ENCODE measurements at regions not wholly inside any gene's neighbourhood (a gene's known extent, or its start where the extent isn't known, plus 50 kb on each side); places are given as distances from the start of the nearest gene placed in this dataset.

DNA sequence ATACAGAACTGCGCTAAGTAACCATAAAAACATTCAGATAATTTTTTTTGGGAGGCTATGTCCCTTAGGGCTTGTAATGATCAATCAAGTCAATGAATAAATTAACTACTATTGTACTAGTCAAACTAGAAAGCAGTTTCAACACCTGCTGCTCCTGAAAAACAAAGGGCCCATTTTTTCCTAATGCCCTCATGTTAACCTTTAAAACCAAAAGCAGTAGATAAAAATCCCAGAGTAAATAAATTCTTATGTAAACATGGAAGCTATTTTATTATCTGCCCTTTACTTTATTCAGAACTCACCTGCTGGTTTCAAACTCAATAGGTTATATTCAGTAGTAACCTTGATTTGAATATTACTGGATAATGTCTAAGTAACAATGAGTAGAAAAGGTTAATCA is 159.5 kb upstream of the STARD13 start:
- no peak for DNase-seq (ENCODE audit: low spot score in 2 of 2)
- H3K4me1 ChIP-seq: peaks cover 0 to 16% (median 4%) of the 10 kb centered on the region in 4 donors
- TF ChIP-seq, protein P1, sequence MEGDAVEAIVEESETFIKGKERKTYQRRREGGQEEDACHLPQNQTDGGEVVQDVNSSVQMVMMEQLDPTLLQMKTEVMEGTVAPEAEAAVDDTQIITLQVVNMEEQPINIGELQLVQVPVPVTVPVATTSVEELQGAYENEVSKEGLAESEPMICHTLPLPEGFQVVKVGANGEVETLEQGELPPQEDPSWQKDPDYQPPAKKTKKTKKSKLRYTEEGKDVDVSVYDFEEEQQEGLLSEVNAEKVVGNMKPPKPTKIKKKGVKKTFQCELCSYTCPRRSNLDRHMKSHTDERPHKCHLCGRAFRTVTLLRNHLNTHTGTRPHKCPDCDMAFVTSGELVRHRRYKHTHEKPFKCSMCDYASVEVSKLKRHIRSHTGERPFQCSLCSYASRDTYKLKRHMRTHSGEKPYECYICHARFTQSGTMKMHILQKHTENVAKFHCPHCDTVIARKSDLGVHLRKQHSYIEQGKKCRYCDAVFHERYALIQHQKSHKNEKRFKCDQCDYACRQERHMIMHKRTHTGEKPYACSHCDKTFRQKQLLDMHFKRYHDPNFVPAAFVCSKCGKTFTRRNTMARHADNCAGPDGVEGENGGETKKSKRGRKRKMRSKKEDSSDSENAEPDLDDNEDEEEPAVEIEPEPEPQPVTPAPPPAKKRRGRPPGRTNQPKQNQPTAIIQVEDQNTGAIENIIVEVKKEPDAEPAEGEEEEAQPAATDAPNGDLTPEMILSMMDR (IDR thresholded peaks at IDR 0.05): no peak
- no peak for TF ChIP-seq POLR2A (IDR thresholded peaks at IDR 0.05)
- TF ChIP-seq EP300 (IDR thresholded peaks at IDR 0.05): no peak
- no peak overlapping the region for H3K4me3 ChIP-seq
- no peaks in the 10 kb centered on the region for H3K27me3 ChIP-seq
- H3K9me3 ChIP-seq: no peaks in the 10 kb centered on the region
- H3K36me3 ChIP-seq: no peaks in the 10 kb centered on the region
- no peak overlapping the region for H3K27ac ChIP-seq
- 94 to 100% methylated on average over 1 of the region's 1 CpG for WGBS, 2 donors

DNA sequence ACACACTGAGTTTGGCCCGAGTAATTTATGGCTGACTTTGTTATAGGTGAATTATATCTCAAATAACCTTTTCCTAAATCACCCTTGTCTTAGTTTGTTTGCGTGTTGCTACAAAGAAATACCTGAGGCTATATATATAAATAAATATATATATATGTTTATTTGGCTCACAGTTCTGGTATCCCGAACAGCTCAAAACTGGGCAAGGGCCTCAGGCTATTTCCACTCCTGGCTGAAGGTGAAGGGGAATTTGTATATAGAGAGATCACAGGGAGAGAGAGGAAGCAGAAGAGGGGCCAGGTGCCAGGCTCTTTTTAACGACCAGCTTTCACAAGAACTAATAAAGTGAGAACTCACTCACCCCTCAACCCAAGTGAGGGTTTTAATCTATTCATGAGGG is 159.9 kb upstream of the STARD13 start:
- Histone ChIP-seq H3K27ac (no peak overlapping the region), H3K36me3 (no peaks in the 10 kb centered on the region), H3K27me3 (no peaks in the 10 kb centered on the region), H3K9me3 (no peaks in the 10 kb centered on the region), H3K4me1 (peaks cover 0 to 16% (median 4%) of the 10 kb centered on the region in 4 donors), H3K4me3 (no peak overlapping the region)
- TF ChIP-seq EP300 (IDR thresholded peaks at IDR 0.05): no peak
- no peak for TF ChIP-seq POLR2A (IDR thresholded peaks at IDR 0.05)
- TF ChIP-seq, protein P1 (IDR thresholded peaks at IDR 0.05): no peak
- 77 to 79% methylated on average over 4 of the region's 4 CpGs for WGBS, 2 donors
- no peak for DNase-seq (ENCODE audit: low spot score in 2 of 2)

DNA sequence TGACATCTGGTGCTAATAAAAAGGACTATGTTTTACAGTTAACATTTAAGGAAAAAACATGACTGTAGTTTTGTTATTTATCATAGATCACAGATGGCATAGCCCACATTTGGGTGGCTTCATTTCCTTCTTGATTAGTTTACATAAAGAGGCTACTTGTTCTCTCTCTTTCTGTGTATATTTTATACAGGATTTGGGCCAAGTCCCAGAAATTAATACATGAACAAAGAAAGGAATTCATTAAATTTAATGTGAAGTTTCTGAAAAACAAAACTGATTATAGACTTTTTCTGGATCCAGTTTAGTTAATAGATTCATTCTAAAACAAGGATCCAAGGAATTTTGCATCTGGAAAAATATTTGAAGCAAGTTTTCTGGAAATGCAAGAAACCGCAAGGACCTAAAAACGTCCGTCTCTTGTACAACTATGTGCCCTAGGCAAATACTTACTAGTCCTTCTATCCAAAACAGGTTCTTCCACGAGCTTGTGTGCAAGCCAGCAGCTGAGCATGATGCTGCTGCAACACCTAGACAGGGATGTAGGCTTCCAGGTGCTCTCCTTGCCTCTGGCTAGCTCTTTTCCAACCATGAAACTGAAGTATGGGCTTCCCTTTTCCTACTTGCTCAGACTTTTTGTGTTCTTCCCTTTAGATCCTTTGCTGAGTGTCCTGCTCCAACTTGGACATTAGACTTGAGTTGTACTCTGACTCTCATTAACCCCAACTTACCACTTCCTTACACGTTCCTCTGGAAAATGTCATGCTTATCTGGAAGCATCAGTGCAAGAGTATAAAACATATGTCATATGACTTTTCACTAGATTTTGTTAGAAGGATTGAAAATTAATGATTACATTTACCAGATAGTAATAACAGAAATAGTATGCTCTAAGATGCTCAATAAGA is 161.5 kb upstream of the STARD13 start:
- Histone ChIP-seq H3K27ac (peak overlapping the region in 3 of 4 donors; percentile 22 to 38 (median 37)), H3K27me3 (no peaks in the 10 kb centered on the region), H3K4me1 (peaks cover 0 to 16% (median 4%) of the 10 kb centered on the region in 4 donors), H3K4me3 (no peak overlapping the region), H3K9me3 (no peaks in the 10 kb centered on the region), H3K36me3 (no peaks in the 10 kb centered on the region)
- DNase-seq (ENCODE audit: low spot score in 2 of 2): no peak
- WGBS, 2 donors: 35 to 37% methylated on average over 5 of the region's 5 CpGs
- TF ChIP-seq, protein P1 (IDR thresholded peaks at IDR 0.05): no peak

DNA sequence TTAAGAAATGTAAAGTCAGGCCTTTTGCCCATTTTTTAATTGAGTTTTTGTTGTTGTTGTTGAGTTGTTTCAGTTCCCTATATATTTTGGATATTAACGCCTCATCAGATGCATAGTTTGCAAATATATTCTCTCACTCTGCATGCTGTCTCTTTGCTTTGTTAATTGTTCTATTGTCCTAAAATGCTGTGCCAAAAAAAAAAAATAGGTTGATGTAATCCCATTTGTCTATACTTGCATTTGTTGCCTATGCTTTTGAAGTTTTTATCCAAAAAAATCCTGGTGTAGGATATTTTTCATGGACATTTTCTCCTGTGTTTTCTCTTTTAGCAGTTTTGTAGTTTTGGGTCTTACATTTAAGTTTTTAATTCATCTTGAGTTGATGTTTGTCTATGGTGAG is 163.3 kb upstream of the STARD13 start:
- no peak for DNase-seq (ENCODE audit: low spot score in 2 of 2)
- Histone ChIP-seq H3K4me3 (no peak overlapping the region), H3K4me1 (peaks cover 0 to 17% (median 4%) of the 10 kb centered on the region in 4 donors), H3K27ac (no peak overlapping the region), H3K36me3 (no peaks in the 10 kb centered on the region), H3K27me3 (no peaks in the 10 kb centered on the region), H3K9me3 (no peaks in the 10 kb centered on the region)
- TF ChIP-seq, protein P1 (IDR thresholded peaks at IDR 0.05): no peak
- TF ChIP-seq EP300 (IDR thresholded peaks at IDR 0.05) (no peak), POLR2A (IDR thresholded peaks at IDR 0.05) (no peak)
- 85 to 88% methylated on average over 1 of the region's 1 CpG for WGBS, 2 donors

DNA sequence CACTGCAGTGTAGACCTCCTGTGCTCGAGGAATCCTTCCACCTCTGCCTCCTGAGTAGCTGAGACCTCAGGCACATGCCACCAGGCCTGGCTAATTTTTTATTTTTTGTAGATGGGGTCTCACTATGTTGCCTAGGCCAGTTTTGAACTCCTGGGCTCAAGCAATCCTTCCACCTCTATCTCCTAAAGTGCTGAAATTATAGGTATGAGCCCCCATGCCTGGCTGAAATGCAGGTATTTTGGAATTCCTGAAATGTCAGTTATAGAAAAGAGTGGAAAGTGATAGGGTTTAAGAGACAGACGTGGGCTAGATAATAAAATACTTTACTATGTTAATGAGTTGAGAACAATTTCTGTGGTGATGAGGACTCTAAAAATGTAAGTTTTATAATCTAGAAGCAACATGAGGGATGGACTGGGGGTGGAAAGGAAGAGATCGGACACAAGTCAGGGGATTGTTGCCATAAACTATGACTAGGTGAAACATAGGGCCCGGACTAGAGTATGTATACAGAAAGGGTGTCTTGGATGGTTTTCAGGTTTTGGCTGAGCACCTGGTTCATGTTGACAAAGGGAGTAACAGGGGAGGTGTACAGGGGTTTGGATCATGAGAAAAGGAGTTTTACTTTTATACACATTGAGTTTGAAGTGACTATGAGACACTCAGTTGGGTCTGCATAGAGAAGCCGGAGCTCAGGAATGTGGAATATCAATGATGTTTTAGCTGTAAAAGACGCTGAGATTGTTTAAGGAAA is 165.6 kb upstream of the STARD13 start:
- peaks cover 0 to 2% (median 0%) of the 10 kb centered on the region in 4 donors for H3K9me3 ChIP-seq
- no peaks in the 10 kb centered on the region for H3K27me3 ChIP-seq
- H3K4me3 ChIP-seq: no peak overlapping the region
- no peak overlapping the region for H3K27ac ChIP-seq
- WGBS, 2 donors: 90 to 95% methylated on average over 6 of the region's 6 CpGs
- TF ChIP-seq EP300 (IDR thresholded peaks at IDR 0.05) (no peak), POLR2A (IDR thresholded peaks at IDR 0.05) (no peak)
- TF ChIP-seq, protein P1 (IDR thresholded peaks at IDR 0.05): no peak
- H3K4me1 ChIP-seq: peaks cover 0 to 23% (median 4%) of the 10 kb centered on the region in 4 donors
- DNase-seq (ENCODE audit: low spot score in 2 of 2): no peak
- H3K36me3 ChIP-seq: no peaks in the 10 kb centered on the region
